UCSD-AML1 (cell line): ENCODE measurements at regions not wholly inside any gene's neighbourhood (a gene's known extent, or its start where the extent isn't known, plus 50 kb on each side); places are given as distances from the start of the nearest gene placed in this dataset.
"Not testable (repeated sequence)": the region's sequence is repeated elsewhere in the genome, so short reads cannot be mapped to it uniquely, and the experiment has no call there.

Source experiments
- DNase-seq: peaks from one replicate; lab custom pipeline; 2025; ENCODE audit not compliant: unreplicated experiment; lab: John Stamatoyannopoulos, UW

DNA sequence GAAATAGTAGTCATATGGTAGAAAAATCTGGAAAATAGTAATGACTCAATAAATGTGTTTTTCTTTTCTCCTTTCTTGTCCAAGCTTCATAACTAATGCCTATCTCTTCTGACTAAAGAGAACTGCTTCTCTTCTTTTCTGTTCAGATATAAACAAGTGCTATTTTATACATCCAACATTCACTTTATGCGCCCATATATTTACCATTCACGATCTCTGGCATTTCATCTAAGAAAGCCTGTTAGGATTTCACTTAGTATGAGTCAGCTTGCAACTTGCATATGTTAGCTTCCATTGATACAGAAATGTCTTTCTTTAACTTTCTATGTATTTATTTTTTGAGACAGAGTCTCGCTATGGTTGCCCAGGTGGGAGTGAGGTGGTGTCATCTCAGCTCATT lies 224.9 kb downstream of the VAPA start:
- no peak for DNase-seq

DNA sequence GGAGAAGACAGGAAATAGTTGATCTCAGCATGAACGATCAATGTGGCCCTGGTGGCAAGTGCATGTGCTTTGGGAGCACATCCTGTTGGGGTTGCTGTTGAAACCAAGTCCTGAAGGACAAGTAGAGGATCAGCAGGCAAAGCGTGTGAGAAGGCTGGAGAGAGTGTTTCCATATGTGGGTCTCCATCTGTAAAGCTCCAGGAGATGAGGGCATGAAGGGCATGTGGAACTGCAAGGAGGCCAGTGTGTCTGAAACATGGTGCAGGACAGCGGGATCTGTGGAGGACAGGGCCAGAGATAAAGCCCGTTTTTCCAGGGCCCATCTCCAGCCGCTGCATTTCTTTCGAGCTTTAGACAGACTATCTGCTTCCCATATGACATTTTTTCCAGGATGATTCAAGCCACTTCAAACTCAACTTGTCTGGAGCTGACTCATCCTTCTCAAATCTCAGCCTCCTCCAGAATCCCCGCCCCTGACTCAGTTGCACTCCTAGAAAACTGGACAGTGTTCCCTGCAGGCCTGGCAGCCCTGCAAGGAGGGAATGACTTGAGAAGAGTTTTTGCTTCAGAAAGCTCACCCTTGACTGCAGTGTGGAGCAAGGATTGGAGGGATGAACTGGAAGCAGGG lies 226.1 kb downstream of the VAPA start:
- no peak for DNase-seq

DNA sequence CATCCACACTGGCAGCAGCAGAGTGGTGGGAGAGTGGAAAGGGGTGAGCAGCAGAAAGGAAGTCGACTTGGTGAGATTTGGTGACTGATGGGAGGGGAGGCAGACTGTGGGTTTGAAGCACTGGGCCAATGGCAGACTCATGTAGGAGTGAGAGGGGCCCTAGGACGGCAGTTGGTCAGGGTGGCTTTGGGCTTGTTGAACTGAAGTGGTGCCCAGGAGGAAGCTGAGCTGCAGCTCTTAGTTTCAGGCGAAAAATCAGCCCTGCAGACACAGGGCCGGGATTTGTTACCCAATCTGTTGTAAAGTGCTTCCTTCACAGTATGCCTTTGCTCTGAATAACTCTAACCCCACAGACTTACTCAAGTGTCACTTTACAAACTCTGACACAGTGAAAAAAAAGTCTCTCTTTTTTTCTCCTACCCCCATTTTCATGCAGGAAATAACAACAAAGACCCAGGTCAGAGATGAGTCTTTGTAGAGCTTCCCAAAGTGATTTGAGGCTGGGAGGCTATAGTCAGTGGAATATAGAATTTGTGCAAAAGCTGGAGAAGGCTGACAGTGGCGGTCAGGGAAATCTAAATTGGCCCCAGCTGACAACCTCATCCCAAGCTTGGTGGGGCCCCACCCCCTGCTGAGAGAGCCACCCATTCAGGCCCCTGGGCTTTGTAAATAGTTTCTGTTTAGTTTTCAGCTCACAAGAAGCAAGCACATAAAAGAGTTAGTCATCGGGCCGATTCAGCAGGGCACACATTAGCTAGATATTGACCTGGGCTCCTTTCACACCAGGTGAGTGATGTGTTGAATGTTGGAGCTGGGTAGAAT lies 226.9 kb downstream of the VAPA start:
- no peak for DNase-seq

DNA sequence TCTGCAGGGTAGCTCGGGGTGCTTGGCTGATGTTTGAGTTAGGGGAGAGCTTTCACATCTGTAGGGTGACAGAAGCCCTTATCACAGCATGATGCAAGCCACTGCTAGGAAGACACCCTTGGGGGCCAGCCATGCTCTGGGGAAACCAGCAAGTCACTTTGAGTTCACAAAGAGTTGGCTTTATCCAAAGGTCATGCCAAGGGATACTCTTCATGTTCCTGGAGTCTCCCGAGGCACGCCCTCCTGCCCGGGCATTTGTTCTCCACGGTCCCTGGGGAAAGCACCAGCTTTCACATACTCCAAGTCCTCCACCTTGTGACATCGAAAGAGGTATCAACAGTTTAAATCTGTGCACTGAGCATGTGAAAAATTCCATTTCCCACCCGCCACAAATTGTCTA lies 227.7 kb downstream of the VAPA start:
- no peak for DNase-seq

DNA sequence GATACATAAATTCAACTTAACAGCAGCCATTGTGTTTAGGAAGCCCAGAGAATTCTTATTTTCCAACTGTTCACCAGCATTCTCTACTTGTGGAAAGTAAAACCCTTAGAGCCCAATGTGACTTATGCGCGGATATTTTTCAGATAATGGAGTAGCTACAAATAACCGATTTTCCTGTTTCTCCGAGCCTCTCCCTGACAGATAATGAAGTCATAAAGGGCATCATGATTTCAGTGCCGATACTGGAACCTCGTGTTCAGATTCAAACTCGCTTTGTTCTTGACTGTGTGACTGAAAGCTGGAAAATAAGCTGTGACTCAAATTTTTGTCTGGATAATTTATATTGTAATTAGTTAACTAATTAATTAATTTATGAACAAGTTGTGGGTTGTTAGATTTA lies 228.2 kb downstream of the VAPA start:
- no peak for DNase-seq

DNA sequence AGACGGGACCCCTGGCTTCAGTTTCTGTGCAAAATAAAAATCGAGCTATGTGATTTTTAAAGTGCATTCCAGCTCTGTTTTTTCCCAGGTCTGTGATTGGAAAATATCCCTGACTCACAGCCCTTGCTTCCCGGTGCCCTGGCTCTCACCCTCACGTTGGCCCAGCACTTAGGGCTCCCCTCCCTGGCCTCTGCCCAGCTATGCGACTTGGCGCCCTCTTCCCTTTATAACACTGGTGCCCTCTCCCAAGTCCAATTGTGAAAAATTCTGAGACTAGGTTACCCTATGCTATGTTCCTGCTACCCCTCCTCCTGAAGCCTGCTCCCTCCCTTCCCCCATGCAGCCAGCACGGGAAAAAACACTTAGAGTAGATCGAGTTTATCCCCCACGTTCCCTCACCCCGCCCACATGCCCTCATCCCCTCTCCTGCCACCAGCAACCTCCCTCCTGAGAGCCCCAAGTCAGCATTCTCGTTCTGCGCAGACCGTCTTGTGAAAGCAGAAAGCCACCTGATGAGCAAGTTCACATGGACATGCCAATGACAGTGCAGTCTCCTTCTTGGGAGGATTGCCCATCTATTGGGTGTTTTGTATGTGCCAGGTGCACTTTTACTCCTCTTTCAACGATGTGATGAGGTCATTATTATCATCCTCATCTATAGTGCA lies 228.8 kb downstream of the VAPA start:
- DNase-seq = no peak

DNA sequence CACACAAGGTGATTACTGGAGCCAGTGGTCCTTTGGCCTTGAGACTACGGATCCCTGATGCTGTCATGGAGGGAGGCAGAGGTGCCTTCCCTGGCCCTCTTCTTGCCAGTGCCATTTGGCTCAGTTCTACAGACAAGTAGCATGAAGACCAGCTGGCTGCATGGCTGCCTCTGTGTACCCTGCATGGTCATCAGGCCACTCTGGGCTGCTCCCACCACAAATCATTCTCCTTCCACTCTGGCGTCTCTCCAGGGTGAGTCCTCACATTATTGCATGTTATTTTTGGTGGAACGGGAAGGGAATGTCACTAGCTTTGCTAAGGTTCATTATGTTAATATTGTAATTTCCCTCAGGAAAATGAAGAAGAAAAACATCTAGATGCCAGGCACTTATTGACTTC lies 229.8 kb downstream of the VAPA start:
- DNase-seq = no peak

DNA sequence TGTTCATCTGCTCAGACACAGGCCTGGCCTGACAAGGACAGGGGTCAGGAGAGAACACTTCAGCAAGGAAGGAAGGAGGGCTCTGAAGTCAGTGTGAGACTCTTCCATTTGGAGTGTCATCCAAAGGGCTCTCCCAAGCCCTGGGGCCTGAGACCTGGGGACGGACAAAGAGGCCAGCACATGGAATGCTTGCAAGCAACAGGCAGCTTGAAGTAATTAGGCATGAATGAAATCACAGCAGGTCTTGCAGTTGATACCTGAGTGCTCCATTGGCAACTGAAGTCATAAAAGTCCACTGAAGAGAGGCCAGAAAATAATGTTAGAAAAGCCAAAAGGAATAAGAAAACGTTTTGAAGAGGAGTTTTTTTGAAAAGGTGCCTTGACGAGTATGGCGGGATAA lies 231.7 kb downstream of the VAPA start:
- DNase-seq = no peak

DNA sequence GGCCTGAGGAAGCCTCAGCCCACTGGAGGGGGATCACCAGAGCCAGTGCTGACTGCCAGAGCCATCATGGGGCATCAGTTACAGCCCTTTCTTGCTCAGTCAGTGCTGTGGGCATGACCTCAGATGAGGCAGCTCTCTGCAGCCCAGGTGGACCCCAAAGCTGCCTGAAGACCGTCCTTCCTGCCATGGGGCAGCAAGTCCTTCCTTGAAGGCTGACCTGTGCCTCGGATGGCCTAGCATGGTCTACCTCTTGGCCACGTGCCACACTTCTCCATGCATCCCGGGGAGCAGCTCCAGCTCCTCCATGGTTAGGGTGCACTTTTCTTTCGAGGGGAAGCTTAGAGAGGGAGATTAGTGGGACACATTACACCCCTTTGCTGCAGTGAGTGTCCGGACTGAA lies 233.4 kb downstream of the VAPA start:
- no peak for DNase-seq

DNA sequence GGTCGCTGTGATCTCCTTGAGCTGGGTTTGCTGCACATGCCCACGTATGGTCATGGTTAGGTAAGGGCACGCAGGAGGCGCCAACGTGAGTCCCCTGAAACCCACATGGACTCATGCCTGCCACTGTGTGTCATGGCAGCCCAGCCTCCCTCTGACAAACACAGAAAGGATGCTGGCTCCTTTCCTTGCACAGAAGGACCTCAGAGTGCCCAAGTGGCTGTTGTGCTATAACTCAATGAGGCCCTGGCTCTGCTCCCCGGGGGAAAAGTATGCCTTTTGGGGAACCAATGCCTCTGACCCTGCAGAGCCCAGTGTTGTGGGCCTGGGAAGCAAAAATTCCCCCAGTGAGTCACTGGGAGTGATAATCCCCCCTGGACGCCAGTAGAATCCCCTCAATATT lies 233.9 kb downstream of the VAPA start:
- no peak for DNase-seq

DNA sequence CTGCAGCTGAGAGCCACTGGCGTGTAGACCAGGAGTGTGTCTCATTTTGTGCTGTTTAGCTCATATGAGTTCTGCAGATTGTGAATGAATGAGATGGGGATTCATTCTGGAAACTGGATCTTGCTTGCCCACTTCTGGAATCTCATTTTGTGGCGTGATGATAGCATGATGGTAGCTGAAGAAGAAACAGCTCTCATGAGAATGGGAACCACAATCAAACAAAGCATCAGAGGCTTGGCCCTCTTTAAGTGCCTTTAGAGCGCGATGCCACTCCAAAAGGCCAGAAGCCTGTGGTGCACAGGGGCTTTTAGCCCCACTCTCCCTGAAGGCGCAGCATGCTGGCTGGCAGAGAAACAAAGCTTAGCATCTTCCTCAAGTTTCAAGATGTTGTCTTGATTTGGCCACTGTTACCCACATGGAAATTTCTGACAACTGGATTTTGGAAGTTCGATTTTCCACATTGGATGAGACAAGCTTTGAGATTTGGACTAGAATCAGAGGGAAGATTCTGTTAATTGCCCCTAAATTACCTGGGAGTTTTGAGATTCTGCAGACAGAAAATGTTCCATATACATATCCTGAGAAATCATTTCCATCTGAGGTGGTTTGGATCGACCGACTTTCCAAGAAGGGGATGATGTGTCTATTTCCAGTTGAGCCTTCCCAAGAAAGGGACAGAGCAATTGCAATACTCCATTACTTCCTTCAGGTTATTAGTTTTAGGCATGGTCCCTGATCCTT lies 234.5 kb downstream of the VAPA start:
- no peak for DNase-seq

DNA sequence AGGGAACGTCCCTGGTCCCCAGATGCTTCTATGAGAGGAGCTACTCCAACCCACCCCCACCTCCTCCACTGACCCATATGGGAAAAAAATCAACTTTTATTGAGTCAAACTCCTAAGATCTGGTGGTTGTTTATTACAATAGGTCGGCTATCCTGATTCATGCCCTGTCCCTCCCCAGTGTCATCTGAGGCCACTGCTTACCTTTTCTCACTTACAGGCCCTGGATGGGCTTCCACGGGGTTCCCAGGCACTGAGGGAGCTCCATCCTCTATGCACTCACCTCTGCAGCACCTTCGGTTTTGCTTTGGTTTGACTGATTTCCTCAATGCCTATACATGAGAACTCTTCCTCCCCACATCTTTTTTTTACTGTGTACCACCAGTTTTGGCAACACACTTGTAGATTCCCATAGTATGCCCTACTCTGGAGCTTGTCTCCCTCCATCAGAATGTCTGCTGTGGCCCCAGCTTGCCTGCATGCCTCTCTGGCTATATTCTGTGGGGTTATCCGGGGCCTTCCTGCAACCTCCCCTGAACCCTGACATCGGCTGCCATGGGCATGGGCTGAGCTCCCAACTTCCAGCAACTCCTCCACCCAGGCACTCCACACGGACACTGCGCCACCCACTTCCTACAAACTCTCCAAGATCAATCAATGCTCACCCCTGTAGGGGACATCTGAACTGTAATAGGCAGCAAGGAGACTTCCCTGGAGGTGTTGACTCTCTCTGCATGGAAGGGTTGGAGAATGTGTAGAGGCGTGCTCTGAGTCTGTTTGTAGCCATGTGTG lies 236.1 kb downstream of the VAPA start:
- DNase-seq = no peak

DNA sequence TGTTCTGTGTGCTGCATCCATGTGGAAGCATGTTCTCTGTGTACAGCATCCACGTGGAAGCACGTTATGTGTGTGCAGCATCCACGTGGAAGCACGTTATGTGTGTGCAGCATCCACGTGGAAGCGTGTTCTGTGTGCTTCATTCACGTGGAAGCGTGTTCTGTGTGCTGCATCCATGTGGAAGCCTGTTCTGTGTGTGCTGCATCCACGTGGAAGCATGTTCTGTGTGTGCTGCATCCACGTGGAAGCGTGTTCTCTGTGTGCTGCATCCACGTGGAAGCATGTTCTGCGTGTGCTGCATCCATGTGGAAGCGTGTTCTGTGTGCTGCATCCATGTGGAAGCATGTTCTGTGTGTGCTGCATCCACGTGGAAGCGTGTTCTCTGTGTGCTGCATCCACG lies 236.8 kb downstream of the VAPA start:
- DNase-seq = not testable (repeated sequence)

DNA sequence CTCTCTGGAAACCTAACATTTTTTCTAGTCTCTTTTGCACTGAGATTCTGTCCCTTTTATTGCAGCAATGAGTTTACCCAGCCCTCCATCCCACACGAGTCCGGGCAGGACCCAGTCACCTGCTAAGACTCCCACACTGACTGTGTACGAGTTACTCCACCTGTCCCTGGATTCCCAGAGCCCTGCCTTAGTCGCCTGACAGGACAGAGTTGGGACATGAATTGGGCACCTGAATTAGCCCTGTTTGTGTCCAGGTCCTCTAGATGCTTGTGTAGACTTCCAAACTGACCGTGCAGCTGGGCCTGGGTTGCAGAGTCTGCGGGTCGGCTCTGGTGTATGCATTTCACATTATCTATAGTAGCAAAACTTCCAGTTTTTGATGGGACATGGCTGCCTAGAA lies 238.7 kb downstream of the VAPA start:
- DNase-seq = no peak

DNA sequence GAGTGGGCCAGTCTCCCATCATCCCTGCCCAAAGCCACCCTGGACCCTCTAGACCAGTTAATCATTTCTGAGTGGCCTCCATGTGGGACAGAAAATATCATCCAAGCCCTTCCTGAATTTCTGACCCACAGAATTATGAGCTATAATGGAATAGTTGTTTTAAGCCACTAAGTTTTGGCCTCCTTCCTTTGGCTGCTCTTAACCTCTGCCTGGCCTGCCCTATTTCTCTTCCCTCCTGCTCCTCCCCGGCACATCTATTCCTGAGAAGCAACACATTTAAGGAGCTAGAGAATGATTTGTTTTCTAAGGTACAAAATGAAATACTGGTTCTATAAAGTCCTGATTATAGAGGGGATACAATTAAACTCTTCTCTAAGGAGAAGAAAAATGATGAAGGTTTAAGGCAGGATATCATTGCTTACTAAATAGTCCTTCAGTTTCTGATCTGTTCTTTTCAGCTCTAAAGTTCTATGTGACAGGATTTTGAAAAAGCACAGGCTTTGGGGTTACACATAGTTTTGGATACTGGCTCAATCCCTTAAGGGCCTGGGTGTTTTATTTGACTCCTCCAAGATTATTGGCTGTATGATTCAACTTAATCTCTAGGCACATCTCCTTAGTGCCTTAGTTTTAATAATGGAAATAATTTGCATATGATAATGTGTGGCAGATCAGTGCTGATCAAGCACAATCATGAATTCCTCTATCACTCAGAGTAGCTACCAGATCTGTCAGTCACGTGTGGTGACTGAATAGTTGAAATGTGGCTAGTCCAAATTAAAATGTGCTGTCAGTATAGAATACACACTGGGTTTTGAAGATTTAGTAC lies 240.3 kb downstream of the VAPA start:
- DNase-seq = no peak

DNA sequence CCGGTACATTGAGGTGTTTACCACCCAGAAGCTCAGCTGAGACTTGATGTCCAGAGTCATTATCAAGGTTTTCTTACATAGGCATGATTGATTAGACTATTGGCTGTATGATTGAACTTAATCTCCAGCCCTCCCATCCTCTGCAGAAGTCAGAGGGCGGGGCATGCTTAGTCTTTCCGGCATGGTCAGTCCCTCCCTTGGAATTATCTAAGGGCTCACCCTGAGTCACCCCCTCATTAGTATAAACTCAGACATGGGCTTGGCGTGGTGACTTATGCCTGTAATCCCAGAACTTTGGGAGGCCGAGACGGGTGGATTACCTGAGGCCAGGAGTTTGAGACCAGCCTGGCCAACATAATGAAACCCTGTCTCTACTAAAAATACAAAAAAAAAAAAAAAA lies 243.9 kb downstream of the VAPA start:
- DNase-seq = no peak

DNA sequence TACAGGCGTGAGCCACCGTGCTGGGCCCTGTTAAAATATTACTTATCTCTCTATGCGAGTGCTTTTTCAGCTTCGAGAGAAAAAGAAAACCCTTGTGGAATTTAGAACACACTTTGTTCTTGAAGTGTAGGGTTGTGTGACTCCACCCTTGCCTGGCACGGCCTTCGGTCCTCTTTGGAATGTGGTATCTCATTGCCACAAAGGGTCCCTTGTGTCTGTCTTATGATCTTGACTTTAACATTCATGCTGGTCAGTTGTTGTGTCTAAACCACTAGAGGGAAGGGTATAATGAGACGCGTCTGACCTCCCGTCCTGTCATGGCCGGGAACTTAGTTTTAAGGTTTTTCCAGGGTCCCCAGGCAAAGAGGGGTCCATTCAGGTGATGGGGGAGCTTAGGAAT lies 246.4 kb downstream of the VAPA start:
- no peak for DNase-seq

DNA sequence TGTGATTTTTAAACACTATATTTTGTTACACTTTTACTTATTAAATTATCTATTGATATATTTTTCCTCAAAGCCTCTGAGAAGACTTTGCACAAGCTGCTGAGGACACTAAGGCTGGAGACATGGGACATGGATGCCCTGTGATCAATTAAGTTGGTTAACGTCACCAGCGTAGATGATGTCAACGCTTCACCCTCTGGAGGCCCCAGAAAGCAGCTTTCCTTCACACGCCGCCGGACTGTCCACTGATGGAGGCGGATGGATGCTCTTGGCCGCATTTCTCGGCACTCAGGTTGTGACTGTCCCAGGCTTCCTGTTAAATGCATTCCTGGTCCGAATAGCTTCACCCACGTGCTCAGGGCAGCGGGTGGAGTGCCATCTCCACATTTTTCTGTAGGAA lies 247.5 kb downstream of the VAPA start:
- DNase-seq = no peak

DNA sequence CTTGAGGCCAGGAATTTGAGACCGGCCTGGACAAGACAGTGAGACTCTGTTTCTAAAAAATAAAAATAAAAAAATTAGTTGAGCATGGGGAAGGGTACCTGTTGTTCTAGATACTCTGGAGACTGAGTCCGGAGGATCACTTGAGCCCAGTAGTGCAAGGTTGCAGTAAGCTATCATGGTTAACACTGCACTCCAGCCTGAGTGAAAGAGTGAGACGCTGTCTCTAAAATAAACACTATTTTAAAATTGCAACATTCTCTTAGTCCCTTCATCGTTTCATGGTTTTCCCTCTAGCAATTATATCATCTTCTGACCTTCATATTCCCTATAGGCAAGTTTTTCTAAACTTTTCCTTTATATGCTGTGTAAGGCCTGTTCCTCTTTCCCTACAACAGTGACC lies 248.5 kb downstream of the VAPA start:
- DNase-seq = no peak
